Stimulated activated CD4-positive, alpha-beta T cell treated with anti-CD3 and anti-CD28 coated beads, Interleukin-15, amount 100 ng/mL, for 1 hour (primary cell): ENCODE measurements at regions not wholly inside any gene's neighbourhood (a gene's known extent, or its start where the extent isn't known, plus 50 kb on each side); places are given as distances from the start of the nearest gene placed in this dataset.

ENCODE experiments used
- DNase-seq, 2 donors: peaks; one replicate each; pipeline ENCODE4 v3.0.0-alpha.2; 2020; ENCODE audit warnings: low read depth in 1 of 2, low spot score in 1 of 2

GRCh38 chr7:106166651-106167342 is 54.7 kb upstream of the SYPL1 start:
- DNase-seq, result no peak

GRCh38 chr7:106165337-106165736 is 53.2 kb upstream of the SYPL1 start:
- no peak for DNase-seq

GRCh38 chr7:106163257-106163656 is 51.1 kb upstream of the SYPL1 start:
- no peak for DNase-seq
